ENCODE measurements at regions not wholly inside any gene's neighbourhood (a gene's known extent, or its start where the extent isn't known, plus 50 kb on each side); places are given as distances from the start of the nearest gene placed in this dataset.
A peak's percentile ranks its signal among the peaks of the same experiment; 100 is the strongest.

GRCh38 chr18:73945130-73945792 is 202.4 kb downstream of the FBXO15 start:
- H3K9me3 Mint-ChIP-seq (ENCODE audit: low read depth) = peaks cover 6% of the 10 kb centered on the region
- H3K4me3 Mint-ChIP-seq (ENCODE audit: low read depth) = no peak overlapping the region
- no peaks in the 10 kb centered on the region for H3K27me3 Mint-ChIP-seq
- H3K36me3 Mint-ChIP-seq (ENCODE audit: insufficient read depth) = no peaks in the 10 kb centered on the region
- H3K27ac Mint-ChIP-seq = peak overlapping the region; percentile 20
- H3K4me1 Mint-ChIP-seq (ENCODE audit: low read depth) = peaks cover 19% of the 10 kb centered on the region
- no peak for DNase-seq (ENCODE audit: low spot score, unreplicated experiment)
- TF ChIP-seq, protein P1, sequence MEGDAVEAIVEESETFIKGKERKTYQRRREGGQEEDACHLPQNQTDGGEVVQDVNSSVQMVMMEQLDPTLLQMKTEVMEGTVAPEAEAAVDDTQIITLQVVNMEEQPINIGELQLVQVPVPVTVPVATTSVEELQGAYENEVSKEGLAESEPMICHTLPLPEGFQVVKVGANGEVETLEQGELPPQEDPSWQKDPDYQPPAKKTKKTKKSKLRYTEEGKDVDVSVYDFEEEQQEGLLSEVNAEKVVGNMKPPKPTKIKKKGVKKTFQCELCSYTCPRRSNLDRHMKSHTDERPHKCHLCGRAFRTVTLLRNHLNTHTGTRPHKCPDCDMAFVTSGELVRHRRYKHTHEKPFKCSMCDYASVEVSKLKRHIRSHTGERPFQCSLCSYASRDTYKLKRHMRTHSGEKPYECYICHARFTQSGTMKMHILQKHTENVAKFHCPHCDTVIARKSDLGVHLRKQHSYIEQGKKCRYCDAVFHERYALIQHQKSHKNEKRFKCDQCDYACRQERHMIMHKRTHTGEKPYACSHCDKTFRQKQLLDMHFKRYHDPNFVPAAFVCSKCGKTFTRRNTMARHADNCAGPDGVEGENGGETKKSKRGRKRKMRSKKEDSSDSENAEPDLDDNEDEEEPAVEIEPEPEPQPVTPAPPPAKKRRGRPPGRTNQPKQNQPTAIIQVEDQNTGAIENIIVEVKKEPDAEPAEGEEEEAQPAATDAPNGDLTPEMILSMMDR (IDR thresholded peaks at IDR 0.05; ENCODE audit: unreplicated experiment) = no peak

DNA sequence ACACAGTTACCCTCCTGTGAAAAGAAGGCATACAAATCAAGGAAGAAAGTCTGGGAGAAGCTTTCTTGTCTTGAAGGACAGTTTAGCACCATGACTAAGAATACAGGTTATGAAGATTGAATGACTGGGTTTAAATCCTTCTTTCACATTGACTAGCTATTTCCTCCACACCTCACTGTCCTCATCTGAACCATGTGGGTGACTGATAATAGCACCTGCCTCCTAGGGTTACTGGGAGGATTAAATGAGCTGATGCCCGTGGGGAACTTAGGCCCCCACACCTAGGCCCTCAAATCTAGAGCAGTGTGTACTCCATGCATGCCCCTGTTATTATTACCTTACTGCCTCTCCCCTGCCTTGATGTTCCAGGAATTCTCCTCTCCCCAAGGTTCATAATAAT is 202.9 kb downstream of the FBXO15 start:
- Mint-ChIP-seq H3K36me3 (ENCODE audit: insufficient read depth) (no peaks in the 10 kb centered on the region), H3K4me1 (ENCODE audit: low read depth) (peaks cover 19% of the 10 kb centered on the region), H3K27ac (peak overlapping the region; percentile 20), H3K9me3 (ENCODE audit: low read depth) (peaks cover 4% of the 10 kb centered on the region), H3K27me3 (peaks cover 1% of the 10 kb centered on the region), H3K4me3 (ENCODE audit: low read depth) (no peak overlapping the region)
- TF ChIP-seq, protein P1 (IDR thresholded peaks at IDR 0.05; ENCODE audit: unreplicated experiment) = no peak
- no peak for DNase-seq (ENCODE audit: low spot score, unreplicated experiment)

GRCh38 chr18:73943763-73944162 is 203.9 kb downstream of the FBXO15 start:
- no peak overlapping the region for H3K27ac Mint-ChIP-seq
- DNase-seq (ENCODE audit: low spot score, unreplicated experiment) = no peak

DNA sequence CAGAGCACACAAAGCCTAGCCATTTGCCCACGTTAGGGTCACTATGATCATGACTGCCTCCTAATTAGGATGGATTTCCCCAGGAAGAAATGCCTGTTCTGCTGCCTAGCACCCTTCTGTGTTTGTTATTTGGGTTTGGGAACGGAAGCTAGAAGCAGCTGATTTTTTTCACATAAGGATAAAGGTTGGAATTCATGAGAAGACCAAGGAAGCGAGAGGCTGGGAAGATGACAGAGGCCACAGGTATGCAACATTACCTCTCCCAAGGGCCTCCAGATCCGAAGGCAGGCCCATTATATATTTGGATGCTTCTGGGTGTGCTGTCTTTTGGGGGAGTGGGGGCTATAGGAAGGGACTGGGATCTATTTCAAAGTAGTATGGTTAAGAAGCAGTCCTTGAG is 204.7 kb downstream of the FBXO15 start:
- Mint-ChIP-seq H3K36me3 (ENCODE audit: insufficient read depth) (no peaks in the 10 kb centered on the region), H3K4me1 (ENCODE audit: low read depth) (peaks cover 13% of the 10 kb centered on the region), H3K27me3 (peaks cover 7% of the 10 kb centered on the region), H3K9me3 (ENCODE audit: low read depth) (no peaks in the 10 kb centered on the region), H3K4me3 (ENCODE audit: low read depth) (no peak overlapping the region), H3K27ac (no peak overlapping the region)
- TF ChIP-seq, protein P1 (IDR thresholded peaks at IDR 0.05; ENCODE audit: unreplicated experiment) = no peak
- DNase-seq (ENCODE audit: low spot score, unreplicated experiment) = no peak

More at GRCh38 chr18:73943763-73944162, 203.9 kb downstream of the FBXO15 start:
- H3K4me3 Mint-ChIP-seq (ENCODE audit: low read depth) = no peak overlapping the region
- TF ChIP-seq, protein P1 (IDR thresholded peaks at IDR 0.05; ENCODE audit: unreplicated experiment) = no peak
- peaks cover 19% of the 10 kb centered on the region for H3K4me1 Mint-ChIP-seq (ENCODE audit: low read depth)
- no peaks in the 10 kb centered on the region for H3K36me3 Mint-ChIP-seq (ENCODE audit: insufficient read depth)
- no peaks in the 10 kb centered on the region for H3K9me3 Mint-ChIP-seq (ENCODE audit: low read depth)
- H3K27me3 Mint-ChIP-seq = peaks cover 7% of the 10 kb centered on the region

- Mint-ChIP-seq H3K9me3 (ENCODE audit: low read depth) (no peaks in the 10 kb centered on the region), H3K27ac (no peak overlapping the region), H3K36me3 (ENCODE audit: insufficient read depth) (no peaks in the 10 kb centered on the region), H3K4me3 (ENCODE audit: low read depth) (no peak overlapping the region), H3K27me3 (peaks cover 11% of the 10 kb centered on the region), H3K4me1 (ENCODE audit: low read depth) (peaks cover 11% of the 10 kb centered on the region)
- DNase-seq (ENCODE audit: low spot score, unreplicated experiment) = no peak
- TF ChIP-seq, protein P1 (IDR thresholded peaks at IDR 0.05; ENCODE audit: unreplicated experiment) = no peak
Observed at GRCh38 chr18:73942081-73942625, 205.5 kb downstream of the FBXO15 start.

Data from progenitor cell of endocrine pancreas (in vitro differentiated cells).